ENCODE measurements at regions not wholly inside any gene's neighbourhood (a gene's known extent, or its start where the extent isn't known, plus 50 kb on each side); places are given as distances from the start of the nearest gene placed in this dataset.

- intact Hi-C loops (cut with micrococcal nuclease): no loop called here
- no peak overlapping the region for H3K27ac Mint-ChIP-seq
Observed at GRCh38 chr6:8238773-8239683, 136.7 kb upstream of the EEF1E1 start.

GRCh38 chr6:8237668-8238067, 135.3 kb upstream of the EEF1E1 start:
- no peak overlapping the region for H3K4me3 ChIP-seq (ENCODE audit: low read length)
- no peak for ATAC-seq
- H3K9me3 ChIP-seq (ENCODE audit: control insufficient read depth in 2 of 3, low read length in 3 of 3): no peaks in the 10 kb centered on the region
- Mint-ChIP-seq H3K27ac (no peak overlapping the region), H3K9me3 (no peaks in the 10 kb centered on the region), H3K4me1 (no peaks in the 10 kb centered on the region), H3K4me3 (no peak overlapping the region), H3K27me3 (peaks cover 8 to 31% (median 15%) of the 10 kb centered on the region in 5 donors), H3K36me3 (no peaks in the 10 kb centered on the region)
- H3K36me3 ChIP-seq (ENCODE audit: control insufficient read depth in 2 of 3, insufficient read depth in 3 of 3, low read length in 3 of 3): no peaks in the 10 kb centered on the region
- ChIA-PET POLR2A (no interaction called here), CTCF (no interaction called here)
- no peaks in the 10 kb centered on the region for H3K4me1 ChIP-seq (ENCODE audit: control insufficient read depth in 2 of 2, insufficient read depth in 2 of 2, low read length in 2 of 2)
- no peaks in the 10 kb centered on the region for H3K27me3 ChIP-seq (ENCODE audit: control insufficient read depth in 2 of 2, insufficient read depth in 2 of 2, low read length in 2 of 2)
- DNase-seq: no peak
- H3K27ac ChIP-seq (ENCODE audit: low read depth, low read length): no peak overlapping the region
- intact Hi-C loops (cut with micrococcal nuclease): no loop called here

More at GRCh38 chr6:8238773-8239683, 136.7 kb upstream of the EEF1E1 start:
- H3K9me3 Mint-ChIP-seq: no peaks in the 10 kb centered on the region
- no peaks in the 10 kb centered on the region for H3K4me1 Mint-ChIP-seq
- no peak overlapping the region for H3K4me3 ChIP-seq (ENCODE audit: low read length)
- DNase-seq: no peak
- no peak for ATAC-seq
- CTCF ChIA-PET: no interaction called here
- POLR2A ChIA-PET: no interaction called here
- H3K9me3 ChIP-seq (ENCODE audit: control insufficient read depth in 2 of 3, low read length in 3 of 3): no peaks in the 10 kb centered on the region
- no peak overlapping the region for H3K4me3 Mint-ChIP-seq
- peaks cover 8 to 27% (median 11%) of the 10 kb centered on the region in 5 donors for H3K27me3 Mint-ChIP-seq
- no peaks in the 10 kb centered on the region for H3K36me3 Mint-ChIP-seq
- H3K27me3 ChIP-seq (ENCODE audit: control insufficient read depth in 2 of 2, insufficient read depth in 2 of 2, low read length in 2 of 2): no peaks in the 10 kb centered on the region
- no peak overlapping the region for H3K27ac ChIP-seq (ENCODE audit: low read depth, low read length)
- H3K36me3 ChIP-seq (ENCODE audit: control insufficient read depth in 2 of 3, insufficient read depth in 3 of 3, low read length in 3 of 3): no peaks in the 10 kb centered on the region
- H3K4me1 ChIP-seq (ENCODE audit: control insufficient read depth in 2 of 2, insufficient read depth in 2 of 2, low read length in 2 of 2): no peaks in the 10 kb centered on the region

- no peaks in the 10 kb centered on the region for H3K4me1 ChIP-seq (ENCODE audit: control insufficient read depth in 2 of 2, insufficient read depth in 2 of 2, low read length in 2 of 2)
- CTCF ChIA-PET: interaction anchor here (0.7 kb wide), 1 partner anchor 36 kb away, joined by 3 read pairs; no protein-coding TSS in a partner anchor
Observed at GRCh38 chr6:8236956-8237355, 134.6 kb upstream of the EEF1E1 start.

GRCh38 chr6:8234321-8234720, 132.0 kb upstream of the EEF1E1 start:
- Histone ChIP-seq H3K27ac (ENCODE audit: low read depth, low read length) (no peak overlapping the region), H3K36me3 (ENCODE audit: control insufficient read depth in 2 of 3, insufficient read depth in 3 of 3, low read length in 3 of 3) (no peaks in the 10 kb centered on the region), H3K27me3 (ENCODE audit: control insufficient read depth in 2 of 2, insufficient read depth in 2 of 2, low read length in 2 of 2) (no peaks in the 10 kb centered on the region), H3K4me1 (ENCODE audit: control insufficient read depth in 2 of 2, insufficient read depth in 2 of 2, low read length in 2 of 2) (no peaks in the 10 kb centered on the region), H3K4me3 (ENCODE audit: low read length) (no peak overlapping the region), H3K9me3 (ENCODE audit: control insufficient read depth in 2 of 3, low read length in 3 of 3) (no peaks in the 10 kb centered on the region)
- no peak for ATAC-seq
- DNase-seq: no peak
- POLR2A ChIA-PET: no interaction called here
- H3K36me3 Mint-ChIP-seq: no peaks in the 10 kb centered on the region
- CTCF ChIA-PET: no interaction called here
- no peak overlapping the region for H3K4me3 Mint-ChIP-seq
- H3K9me3 Mint-ChIP-seq: no peaks in the 10 kb centered on the region
- H3K4me1 Mint-ChIP-seq: no peaks in the 10 kb centered on the region
- peaks cover 8 to 28% (median 17%) of the 10 kb centered on the region in 5 donors for H3K27me3 Mint-ChIP-seq
- intact Hi-C loops (cut with micrococcal nuclease): no loop called here
- H3K27ac Mint-ChIP-seq: no peak overlapping the region

More at GRCh38 chr6:8236956-8237355, 134.6 kb upstream of the EEF1E1 start:
- Histone ChIP-seq H3K36me3 (ENCODE audit: control insufficient read depth in 2 of 3, insufficient read depth in 3 of 3, low read length in 3 of 3) (no peaks in the 10 kb centered on the region), H3K27ac (ENCODE audit: low read depth, low read length) (no peak overlapping the region), H3K27me3 (ENCODE audit: control insufficient read depth in 2 of 2, insufficient read depth in 2 of 2, low read length in 2 of 2) (no peaks in the 10 kb centered on the region), H3K4me3 (ENCODE audit: low read length) (no peak overlapping the region), H3K9me3 (ENCODE audit: control insufficient read depth in 2 of 3, low read length in 3 of 3) (no peaks in the 10 kb centered on the region)
- H3K36me3 Mint-ChIP-seq: no peaks in the 10 kb centered on the region
- no peak overlapping the region for H3K27ac Mint-ChIP-seq
- DNase-seq (no peak), ATAC-seq (no peak)
- POLR2A ChIA-PET: no interaction called here
- H3K4me3 Mint-ChIP-seq: no peak overlapping the region
- H3K27me3 Mint-ChIP-seq: peaks cover 8 to 33% (median 13%) of the 10 kb centered on the region in 5 donors
- H3K9me3 Mint-ChIP-seq: no peaks in the 10 kb centered on the region
- no peaks in the 10 kb centered on the region for H3K4me1 Mint-ChIP-seq
- intact Hi-C loops (cut with micrococcal nuclease): no loop called here

- ATAC-seq (no peak), DNase-seq (no peak)
- POLR2A ChIA-PET: no interaction called here
- H3K36me3 Mint-ChIP-seq: no peaks in the 10 kb centered on the region
- CTCF ChIA-PET: no interaction called here
- H3K4me1 ChIP-seq (ENCODE audit: control insufficient read depth in 2 of 2, insufficient read depth in 2 of 2, low read length in 2 of 2): no peaks in the 10 kb centered on the region
- no peaks in the 10 kb centered on the region for H3K9me3 Mint-ChIP-seq
- no peak overlapping the region for H3K4me3 ChIP-seq (ENCODE audit: low read length)
- H3K9me3 ChIP-seq (ENCODE audit: control insufficient read depth in 2 of 3, low read length in 3 of 3): no peaks in the 10 kb centered on the region
- no peaks in the 10 kb centered on the region for H3K36me3 ChIP-seq (ENCODE audit: control insufficient read depth in 2 of 3, insufficient read depth in 3 of 3, low read length in 3 of 3)
- H3K27me3 ChIP-seq (ENCODE audit: control insufficient read depth in 2 of 2, insufficient read depth in 2 of 2, low read length in 2 of 2): no peaks in the 10 kb centered on the region
- H3K4me1 Mint-ChIP-seq: no peaks in the 10 kb centered on the region
- H3K4me3 Mint-ChIP-seq: no peak overlapping the region
- intact Hi-C loops (cut with micrococcal nuclease): no loop called here
- no peak overlapping the region for H3K27ac Mint-ChIP-seq
- no peak overlapping the region for H3K27ac ChIP-seq (ENCODE audit: low read depth, low read length)
- peaks cover 3 to 22% (median 17%) of the 10 kb centered on the region in 5 donors for H3K27me3 Mint-ChIP-seq
Observed at GRCh38 chr6:8231956-8232355, 129.6 kb upstream of the EEF1E1 start.

- Mint-ChIP-seq H3K4me1 (no peaks in the 10 kb centered on the region), H3K36me3 (no peaks in the 10 kb centered on the region), H3K27me3 (peaks cover 3 to 16% (median 13%) of the 10 kb centered on the region in 5 donors), H3K4me3 (no peak overlapping the region), H3K9me3 (no peaks in the 10 kb centered on the region), H3K27ac (no peak overlapping the region)
- DNase-seq (no peak), ATAC-seq (no peak)
- no peak overlapping the region for H3K27ac ChIP-seq (ENCODE audit: low read depth, low read length)
- H3K4me3 ChIP-seq (ENCODE audit: low read length): no peak overlapping the region
- CTCF ChIA-PET: interaction anchor here (0.7 kb wide), 1 partner anchor 779 kb away, joined by 3 read pairs; no protein-coding TSS in a partner anchor
- POLR2A ChIA-PET: no interaction called here
- no peaks in the 10 kb centered on the region for H3K9me3 ChIP-seq (ENCODE audit: control insufficient read depth in 2 of 3, low read length in 3 of 3)
- H3K27me3 ChIP-seq (ENCODE audit: control insufficient read depth in 2 of 2, insufficient read depth in 2 of 2, low read length in 2 of 2): no peaks in the 10 kb centered on the region
- no peaks in the 10 kb centered on the region for H3K36me3 ChIP-seq (ENCODE audit: control insufficient read depth in 2 of 3, insufficient read depth in 3 of 3, low read length in 3 of 3)
- intact Hi-C loops (cut with micrococcal nuclease): no loop called here
- no peaks in the 10 kb centered on the region for H3K4me1 ChIP-seq (ENCODE audit: control insufficient read depth in 2 of 2, insufficient read depth in 2 of 2, low read length in 2 of 2)
Observed at GRCh38 chr6:8229915-8230756, 127.8 kb upstream of the EEF1E1 start.
